GM12873 (cell line): ENCODE measurements at regions not wholly inside any gene's neighbourhood (a gene's known extent, or its start where the extent isn't known, plus 50 kb on each side); places are given as distances from the start of the nearest gene placed in this dataset.

Experiments used
- CTCF ChIP-seq: IDR thresholded peaks from 2 replicates; pipeline ENCODE4 v1.5.1; 2012; ENCODE audit warnings: low read depth, mild to moderate bottlenecking, moderate library complexity, low read length, control low read depth; ENCODE audit not compliant: insufficient read depth; ENCODE audit errors: missing control alignments

GRCh38 chr12:38540156-38540555, 223.6 kb downstream of the ALG10B start:
- no peak for TF ChIP-seq CTCF

GRCh38 chr12:38541849-38542248, 225.3 kb downstream of the ALG10B start:
- TF ChIP-seq CTCF: no peak

- TF ChIP-seq CTCF: no peak
Measured at GRCh38 chr12:38543151-38543550, 226.6 kb downstream of the ALG10B start.

- TF ChIP-seq CTCF: no peak
Measured at GRCh38 chr12:38544330-38545066, 227.9 kb downstream of the ALG10B start.

GRCh38 chr12:38547586-38547985, 231.0 kb downstream of the ALG10B start:
- TF ChIP-seq CTCF: no peak

GRCh38 chr12:38555620-38556591, 239.3 kb downstream of the ALG10B start:
- TF ChIP-seq CTCF: no peak

- no peak for TF ChIP-seq CTCF
Measured at GRCh38 chr12:38556647-38557046, 240.1 kb downstream of the ALG10B start.
